ENCODE measurements at regions not wholly inside any gene's neighbourhood (a gene's known extent, or its start where the extent isn't known, plus 50 kb on each side); places are given as distances from the start of the nearest gene placed in this dataset.

DNA sequence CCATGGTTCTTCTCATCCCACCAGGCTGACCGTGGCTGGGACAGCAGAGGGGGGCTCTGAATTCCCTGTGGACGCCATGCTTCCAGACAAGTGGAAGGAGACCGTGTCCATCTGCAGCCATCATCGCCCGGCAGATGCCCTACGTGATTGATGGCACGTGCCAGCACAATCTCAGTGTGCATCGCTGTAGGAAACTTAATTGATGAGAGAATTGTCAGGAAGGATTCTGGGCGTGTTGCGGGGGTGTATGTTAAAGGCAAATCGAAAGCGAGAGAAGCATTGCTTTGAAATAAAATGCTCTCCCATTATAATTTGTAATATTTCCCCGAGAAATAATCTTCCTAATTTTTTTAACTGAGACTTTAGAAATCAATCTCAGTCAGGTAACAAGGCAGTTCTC, 185.5 kb upstream of the CDH4 start:
- TF ChIP-seq CTCF (conservative IDR thresholded peaks at IDR 0.05) (no peak), ZFX (IDR thresholded peaks at IDR 0.05) (no peak)
